Caco-2 (cell line): ENCODE measurements at regions not wholly inside any gene's neighbourhood (a gene's known extent, or its start where the extent isn't known, plus 50 kb on each side); places are given as distances from the start of the nearest gene placed in this dataset.

Source experiments
- BruUV-seq: library from RNA; stranded (reverse); fragments of 400-500 nt; replicated peaks from 2 replicates; lab custom pipeline; 2021; lab: Mats Ljungman, UMichigan
- CTCF ChIA-PET: fragments of 300-600 bp; sonication (Branson Sonifier 250); formaldehyde crosslinking; loops from one replicate; lab custom pipeline; 2022; ENCODE audit warnings: antibody characterized with exemption; lab: Charles Lee
- POLR2A ChIA-PET: fragments of 300-600 bp; sonication (Branson Sonifier 250); formaldehyde crosslinking; loops from one replicate; lab custom pipeline; 2022; ENCODE audit warnings: antibody characterized with exemption; lab: Charles Lee
- DNase-seq, 2 experiments: peaks; one replicate each; pipeline versions ENCODE4 v3.0.0 to v3.0.0-alpha.2; 2020 to 2022
- H3K27me3 ChIP-seq: replicated peaks from 2 replicates; pipeline ENCODE4 v1.6.0; 2011; ENCODE audit warnings: low read length; ENCODE audit not compliant: control insufficient read depth, insufficient read depth
- H3K36me3 ChIP-seq: 2 replicates; pipeline ENCODE4 v1.5.1; 2011; ENCODE audit warnings: low read length; ENCODE audit not compliant: control insufficient read depth, insufficient read depth
- H3K4me1 ChIP-seq: fragments of 250-450 bp; sonication (Bioruptor Pico); 2 replicates; pipeline ENCODE4 v1.5.1; 2020; ENCODE audit warnings: mild to moderate bottlenecking
- H3K4me3 ChIP-seq: 2 replicates; pipeline ENCODE4 v1.5.1; 2011; ENCODE audit warnings: low read depth, mild to moderate bottlenecking, control low read depth, low read length
- H3K9me3 ChIP-seq: fragments of 250-450 bp; sonication (Bioruptor Pico); 2 replicates; pipeline ENCODE4 v1.5.1; 2020; ENCODE audit warnings: mild to moderate bottlenecking, moderate library complexity
- H3K27ac Mint-ChIP-seq: one replicate; pipeline ENCODE4 v1.8.0; 2022; ENCODE audit warnings: mixed read lengths; ENCODE audit not compliant: unreplicated experiment
- H3K27me3 Mint-ChIP-seq: one replicate; pipeline ENCODE4 v1.8.0; 2022; ENCODE audit warnings: mixed read lengths; ENCODE audit not compliant: insufficient read depth, unreplicated experiment
- H3K36me3 Mint-ChIP-seq: one replicate; pipeline ENCODE4 v1.8.0; 2022; ENCODE audit warnings: mild to moderate bottlenecking, mixed read lengths; ENCODE audit not compliant: insufficient read depth, unreplicated experiment
- H3K4me1 Mint-ChIP-seq: one replicate; pipeline ENCODE4 v1.8.0; 2022; ENCODE audit warnings: low read depth, mixed read lengths; ENCODE audit not compliant: unreplicated experiment
- H3K4me3 Mint-ChIP-seq: one replicate; pipeline ENCODE4 v1.8.0; 2022; ENCODE audit warnings: mild to moderate bottlenecking, moderate library complexity, mixed read lengths; ENCODE audit not compliant: unreplicated experiment
- H3K9me3 Mint-ChIP-seq: one replicate; pipeline ENCODE4 v1.8.0; 2022; ENCODE audit warnings: mixed read lengths; ENCODE audit not compliant: unreplicated experiment
- CTCF ChIP-seq, 2 experiments: fragments of 200-600 bp in 1 of 2; IDR thresholded peaks; 1 replicate in 1 of 2; 2 replicates in 1 of 2; pipeline versions ENCODE4 v1.5.1 to v1.8.0; 2011 to 2022; ENCODE audit warnings: antibody characterized with exemption in 1 of 2, control low read depth in 1 of 2, inconsistent platforms in 1 of 2, low read depth in 1 of 2, low read length in 1 of 2, mild to moderate bottlenecking in 1 of 2, moderate library complexity in 1 of 2; ENCODE audit not compliant: insufficient read depth in 1 of 2, severe bottlenecking in 1 of 2, unreplicated experiment in 1 of 2
- intact Hi-C: fragments of 100-400 bp; cut with micrococcal nuclease; formaldehyde crosslinking; loops from one replicate; pipeline ENCODE4 v1.10.0; 2022; ENCODE audit not compliant: unreplicated experiment

GRCh38 chr13:82118589-82118988 lies 1763.7 kb downstream of the SLITRK1 start:
- POLR2A ChIA-PET = no interaction called here

GRCh38 chr13:82116422-82116989 lies 1765.8 kb downstream of the SLITRK1 start:
- ChIA-PET POLR2A (no interaction called here), CTCF (no interaction called here)
- no peaks in the 10 kb centered on the region for H3K36me3 ChIP-seq
- no peak overlapping the region for H3K27ac Mint-ChIP-seq
- peaks cover 7% of the 10 kb centered on the region for H3K9me3 Mint-ChIP-seq
- BruUV-seq = no TSS peak
- no peaks in the 10 kb centered on the region for H3K27me3 Mint-ChIP-seq
- no peaks in the 10 kb centered on the region for H3K9me3 ChIP-seq
- TF ChIP-seq CTCF (IDR thresholded peaks at IDR 0.05; ENCODE audit: insufficient read depth in 1 of 2, low read depth in 1 of 2, low read length in 1 of 2, severe bottlenecking in 1 of 2, unreplicated experiment in 1 of 2) = no peak
- H3K36me3 Mint-ChIP-seq = no peaks in the 10 kb centered on the region
- no peak overlapping the region for H3K4me3 ChIP-seq
- H3K27me3 ChIP-seq = no peaks in the 10 kb centered on the region
- no peak overlapping the region for H3K4me3 Mint-ChIP-seq
- intact Hi-C loops = no loop called here
- no peaks in the 10 kb centered on the region for H3K4me1 Mint-ChIP-seq
- DNase-seq = no peak
- H3K4me1 ChIP-seq = no peaks in the 10 kb centered on the region

More at GRCh38 chr13:82118589-82118988, 1763.7 kb downstream of the SLITRK1 start:
- TF ChIP-seq CTCF (IDR thresholded peaks at IDR 0.05; ENCODE audit: insufficient read depth in 1 of 2, low read depth in 1 of 2, low read length in 1 of 2, severe bottlenecking in 1 of 2, unreplicated experiment in 1 of 2) = no peak
- H3K4me1 Mint-ChIP-seq = no peaks in the 10 kb centered on the region
- no peak overlapping the region for H3K27ac Mint-ChIP-seq
- Histone ChIP-seq H3K4me1 (no peaks in the 10 kb centered on the region), H3K27me3 (no peaks in the 10 kb centered on the region), H3K9me3 (no peaks in the 10 kb centered on the region), H3K36me3 (no peaks in the 10 kb centered on the region), H3K4me3 (no peak overlapping the region)
- no peaks in the 10 kb centered on the region for H3K27me3 Mint-ChIP-seq
- H3K9me3 Mint-ChIP-seq = no peaks in the 10 kb centered on the region
- no TSS peak for BruUV-seq
- no peaks in the 10 kb centered on the region for H3K36me3 Mint-ChIP-seq
- intact Hi-C loops = no loop called here
- CTCF ChIA-PET = no interaction called here
- H3K4me3 Mint-ChIP-seq = no peak overlapping the region
- no peak for DNase-seq

GRCh38 chr13:82115391-82115790 lies 1766.9 kb downstream of the SLITRK1 start:
- Histone ChIP-seq H3K4me1 (no peaks in the 10 kb centered on the region), H3K36me3 (no peaks in the 10 kb centered on the region), H3K27me3 (no peaks in the 10 kb centered on the region), H3K9me3 (no peaks in the 10 kb centered on the region), H3K4me3 (no peak overlapping the region)
- Mint-ChIP-seq H3K4me1 (no peaks in the 10 kb centered on the region), H3K4me3 (no peak overlapping the region), H3K27me3 (no peaks in the 10 kb centered on the region), H3K36me3 (no peaks in the 10 kb centered on the region), H3K9me3 (peaks cover 7% of the 10 kb centered on the region), H3K27ac (no peak overlapping the region)
- ChIA-PET POLR2A (no interaction called here), CTCF (no interaction called here)
- BruUV-seq = no TSS peak
- no peak for DNase-seq
- intact Hi-C loops = no loop called here
- TF ChIP-seq CTCF (IDR thresholded peaks at IDR 0.05; ENCODE audit: insufficient read depth in 1 of 2, low read depth in 1 of 2, low read length in 1 of 2, severe bottlenecking in 1 of 2, unreplicated experiment in 1 of 2) = no peak
